HPDE6-E6E7 (cell line): ENCODE measurements at regions not wholly inside any gene's neighbourhood (a gene's known extent, or its start where the extent isn't known, plus 50 kb on each side); places are given as distances from the start of the nearest gene placed in this dataset.
A peak's percentile ranks its signal among the peaks of the same experiment; 100 is the strongest.
"Not testable (repeated sequence)": the region's sequence is repeated elsewhere in the genome, so short reads cannot be mapped to it uniquely, and the experiment has no call there.

Experiments
- DNase-seq: peaks from one replicate; pipeline ENCODE4 v3.0.0; 2011; ENCODE audit warnings: missing footprints; ENCODE audit errors: extremely low spot score

GRCh38 chrX:113920661-113921060 lies 663.2 kb upstream of the HTR2C start:
- no peak for DNase-seq

GRCh38 chrX:113919387-113919786 lies 664.5 kb upstream of the HTR2C start:
- no peak for DNase-seq

GRCh38 chrX:113906168-113906567 lies 677.7 kb upstream of the HTR2C start:
- no peak for DNase-seq

DNA sequence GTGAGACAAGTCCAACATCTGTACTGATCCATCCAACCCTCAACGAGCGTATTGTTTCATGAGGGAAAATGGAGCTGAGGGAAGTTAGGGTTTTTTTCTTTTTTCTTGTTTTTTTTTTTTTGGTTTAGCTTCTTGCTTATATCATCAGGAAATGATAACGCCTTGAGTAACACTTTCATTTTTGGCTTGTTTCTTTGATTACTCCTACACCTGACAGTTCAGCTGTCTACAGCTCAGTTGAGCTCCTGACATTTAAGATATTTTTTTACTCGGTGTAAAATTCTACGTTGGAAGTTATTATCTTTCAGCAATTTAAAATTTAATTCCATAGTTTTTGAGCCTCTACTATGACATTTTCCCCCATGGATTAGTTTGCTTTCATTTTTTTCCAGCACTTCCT lies 691.0 kb upstream of the HTR2C start:
- DNase-seq, result no peak

DNA sequence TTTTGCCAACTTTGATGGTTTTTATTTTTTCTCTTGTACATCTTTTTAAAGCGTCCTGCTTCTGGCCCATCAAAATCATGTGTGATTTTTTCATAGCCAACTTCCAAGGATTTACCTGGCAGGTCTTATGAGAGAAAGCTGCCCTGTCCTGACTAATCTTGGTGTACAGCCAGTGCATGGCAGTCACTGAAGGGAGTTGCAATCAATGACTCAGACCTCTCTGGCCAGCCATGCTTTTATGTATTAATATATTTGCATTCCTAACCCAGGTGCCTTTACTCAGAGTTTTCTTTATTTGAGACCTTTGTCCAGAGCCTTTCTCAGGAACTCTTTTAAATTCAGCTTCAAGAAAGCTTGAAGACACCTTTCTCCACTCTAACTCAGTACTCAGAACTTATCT lies 691.5 kb upstream of the HTR2C start:
- peak; percentile 20 for DNase-seq

DNA sequence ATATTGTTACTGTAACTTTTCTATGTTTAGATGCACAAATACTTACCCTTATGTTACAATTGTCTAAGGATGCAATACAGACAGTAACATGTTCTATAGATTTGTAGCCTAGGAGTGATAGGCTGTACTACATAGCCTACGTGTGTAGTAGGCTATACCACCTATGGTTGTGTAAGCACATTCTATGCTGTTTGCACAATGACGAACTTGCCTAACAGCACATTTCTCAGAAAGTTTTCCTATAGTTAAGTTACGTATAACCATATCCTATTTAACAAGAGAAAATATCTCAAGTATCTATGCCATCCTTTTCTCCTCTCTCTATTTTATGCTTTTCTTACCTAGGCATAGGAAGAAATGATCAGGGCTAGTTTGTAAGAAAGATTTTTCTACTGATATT lies 710.8 kb upstream of the HTR2C start:
- DNase-seq, result no peak

DNA sequence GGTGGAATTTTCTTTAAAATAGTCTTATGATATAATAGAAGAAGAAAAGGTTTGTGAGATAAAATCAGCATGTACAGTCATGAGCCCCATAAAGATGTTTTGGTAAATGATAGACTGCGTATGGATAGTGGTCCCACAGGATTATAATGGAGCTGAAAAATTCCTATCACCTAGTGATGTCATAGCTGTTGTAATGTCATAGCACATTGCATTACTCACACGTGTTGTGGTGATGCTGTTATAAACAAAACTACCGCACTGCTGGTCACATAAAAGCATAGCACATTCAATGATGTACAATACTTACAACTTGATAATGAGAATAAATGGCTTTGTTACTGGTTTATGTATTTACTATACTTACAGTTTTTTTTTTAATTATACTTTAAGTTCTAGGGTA lies 715.2 kb upstream of the HTR2C start:
- no peak for DNase-seq

GRCh38 chrX:113868177-113868576 lies 715.7 kb upstream of the HTR2C start:
- no peak for DNase-seq

GRCh38 chrX:113849408-113849807 lies 734.5 kb upstream of the HTR2C start:
- DNase-seq, result no peak

GRCh38 chrX:113833096-113834055 lies 750.5 kb upstream of the HTR2C start:
- DNase-seq, result no peak

DNA sequence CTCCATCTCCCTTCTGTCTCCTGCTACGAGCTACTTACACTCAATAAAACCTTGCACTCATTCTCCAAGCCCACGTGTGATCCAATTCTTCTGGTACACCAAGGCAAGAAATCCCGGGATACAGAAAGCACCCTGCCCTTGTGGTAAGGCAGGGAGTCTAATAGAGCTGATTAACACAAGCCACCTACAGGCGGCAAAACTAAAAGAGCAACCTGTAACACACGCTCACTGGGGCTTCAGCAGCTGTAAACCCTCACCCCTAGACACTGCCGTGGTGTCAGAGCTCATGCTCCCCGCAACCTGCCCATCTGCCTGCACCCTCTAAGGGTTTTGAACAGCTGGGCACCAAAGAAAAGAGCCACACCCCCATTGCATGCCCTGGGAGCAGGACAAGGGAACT lies 755.4 kb upstream of the HTR2C start:
- DNase-seq, result no peak

- DNase-seq, result no peak
Measured at GRCh38 chrX:113818346-113818745, 765.5 kb upstream of the HTR2C start.

DNA sequence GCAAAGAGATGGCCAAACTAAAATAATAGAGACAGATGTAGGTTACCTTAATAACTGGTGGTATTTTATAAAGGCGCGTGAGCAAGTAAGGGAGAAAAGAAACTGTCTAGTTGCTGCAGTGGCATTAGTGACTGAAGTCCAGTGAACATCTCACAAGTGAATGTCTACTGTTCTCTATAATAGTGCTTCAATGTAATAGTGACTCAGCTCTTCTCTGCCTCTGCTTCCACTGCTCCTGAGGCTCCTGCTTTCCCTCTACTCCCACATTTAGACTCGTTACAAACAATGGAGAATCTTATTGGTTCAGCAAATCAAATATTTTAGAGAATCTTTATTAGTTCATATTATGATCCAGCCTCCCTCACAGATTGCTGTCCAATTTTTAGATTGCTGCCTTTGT lies 779.1 kb upstream of the HTR2C start:
- no peak for DNase-seq

- no peak for DNase-seq
Measured at GRCh38 chrX:113804291-113804690, 779.6 kb upstream of the HTR2C start.

DNA sequence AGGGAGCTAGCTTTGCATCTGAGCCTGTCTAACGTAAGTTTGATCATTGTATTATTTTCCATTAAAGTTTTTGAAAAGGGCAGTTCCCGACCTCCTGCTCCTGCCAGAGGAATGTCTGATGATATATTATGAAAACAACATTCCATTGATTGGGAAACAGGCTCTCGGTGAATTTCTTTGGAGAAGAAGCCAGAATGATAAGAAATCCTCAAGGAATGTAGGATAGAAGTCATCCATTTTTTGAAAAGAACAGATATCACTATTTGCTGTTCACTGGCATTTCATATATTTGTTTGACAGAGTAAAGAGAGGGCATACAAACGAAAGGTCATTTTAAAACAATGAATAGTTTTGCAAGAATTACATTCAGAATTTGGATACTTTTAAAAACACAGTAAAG lies 781.0 kb upstream of the HTR2C start:
- no peak for DNase-seq

DNA sequence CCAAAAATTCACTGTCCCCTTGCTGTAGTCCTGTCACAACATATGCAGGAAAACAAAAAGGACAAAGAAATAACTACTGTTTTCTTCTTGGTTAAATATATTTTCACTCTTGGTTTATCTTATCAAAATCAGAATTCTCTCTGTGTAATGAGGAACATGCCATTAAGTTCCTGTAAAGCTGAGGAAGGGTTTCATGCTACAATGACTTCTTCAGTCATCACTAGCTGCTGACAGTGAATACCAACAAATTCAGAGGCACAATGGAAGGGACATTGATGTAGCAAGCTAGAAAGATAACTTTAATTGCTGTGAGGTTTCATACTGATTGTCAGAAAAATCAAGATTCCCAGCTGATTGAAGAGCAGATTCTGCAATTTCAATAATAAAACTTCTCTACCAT lies 782.9 kb upstream of the HTR2C start:
- no peak for DNase-seq

DNA sequence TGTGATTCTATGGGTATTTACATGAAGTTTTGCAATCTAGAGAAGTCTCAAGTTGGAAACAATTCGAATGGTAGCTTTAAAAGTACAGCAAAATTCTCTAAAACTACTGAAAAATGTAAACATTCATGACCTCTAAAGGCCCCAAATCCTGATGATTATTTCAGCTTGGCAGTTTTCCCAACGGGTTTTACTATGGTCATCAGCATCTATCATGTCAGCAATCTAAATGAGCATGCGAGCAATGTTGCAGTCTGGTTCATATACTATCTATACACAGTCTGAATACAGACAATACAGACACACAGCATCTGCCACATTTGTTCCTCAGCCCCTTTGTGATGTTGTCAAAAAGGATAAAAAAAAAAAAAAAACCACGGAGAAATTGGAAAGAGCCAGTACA lies 790.3 kb upstream of the HTR2C start:
- no peak for DNase-seq

DNA sequence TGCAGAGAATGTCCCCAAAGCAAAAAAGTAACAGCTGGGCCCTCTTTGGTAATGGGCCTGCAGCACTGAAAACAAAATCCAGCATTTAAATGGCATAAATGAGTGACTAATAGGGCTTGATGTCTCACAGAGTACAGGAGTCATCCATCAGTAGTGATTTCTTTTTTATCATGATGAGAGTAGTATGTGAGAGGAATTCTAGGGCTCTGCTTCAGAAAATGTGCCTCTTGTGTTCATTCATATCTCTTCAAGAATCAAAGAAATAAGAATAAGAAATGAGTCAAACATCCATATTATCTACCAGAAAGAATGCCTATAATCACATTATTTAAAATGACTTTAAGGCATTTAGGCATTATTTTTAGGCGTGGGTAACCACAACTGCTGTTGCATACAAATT lies 792.9 kb upstream of the HTR2C start:
- DNase-seq, result no peak

DNA sequence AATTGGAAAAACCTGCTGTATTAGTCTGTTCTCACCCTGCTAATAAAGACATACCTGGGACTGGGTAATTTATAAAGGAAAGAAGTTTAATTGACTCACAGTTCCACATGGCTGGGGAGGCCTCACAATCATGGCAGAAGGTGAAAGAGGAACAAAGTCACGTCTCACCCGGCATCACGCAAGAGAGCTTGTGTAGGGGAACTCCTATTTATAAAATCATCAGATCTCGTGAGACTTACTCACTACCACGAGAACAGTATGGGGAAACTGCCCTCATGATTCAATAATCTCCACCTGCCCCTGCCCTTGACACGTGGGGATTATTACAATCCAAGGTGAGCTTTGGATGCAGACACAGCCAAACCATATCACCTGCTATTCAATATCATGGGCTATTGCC lies 799.1 kb upstream of the HTR2C start:
- not testable (repeated sequence) for DNase-seq

DNA sequence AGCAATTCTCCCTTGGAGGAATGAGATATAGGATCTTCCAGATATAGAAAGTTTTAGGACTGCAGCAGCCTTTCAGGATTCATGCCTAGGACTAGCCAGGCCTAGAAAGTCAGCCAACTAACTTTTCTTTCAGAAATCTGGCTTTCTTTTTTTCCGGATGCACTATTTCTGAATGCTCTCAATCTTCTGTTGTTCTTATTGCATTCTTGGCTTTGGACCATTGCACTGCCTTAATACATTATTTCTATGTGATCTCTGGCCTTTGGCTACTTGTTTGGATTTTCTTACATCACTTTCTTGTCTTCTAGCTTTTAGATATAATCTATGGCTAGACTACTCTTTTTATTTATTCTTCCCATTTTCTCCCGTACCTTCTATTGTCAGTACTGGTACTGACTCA lies 813.1 kb upstream of the HTR2C start:
- no peak for DNase-seq

DNA sequence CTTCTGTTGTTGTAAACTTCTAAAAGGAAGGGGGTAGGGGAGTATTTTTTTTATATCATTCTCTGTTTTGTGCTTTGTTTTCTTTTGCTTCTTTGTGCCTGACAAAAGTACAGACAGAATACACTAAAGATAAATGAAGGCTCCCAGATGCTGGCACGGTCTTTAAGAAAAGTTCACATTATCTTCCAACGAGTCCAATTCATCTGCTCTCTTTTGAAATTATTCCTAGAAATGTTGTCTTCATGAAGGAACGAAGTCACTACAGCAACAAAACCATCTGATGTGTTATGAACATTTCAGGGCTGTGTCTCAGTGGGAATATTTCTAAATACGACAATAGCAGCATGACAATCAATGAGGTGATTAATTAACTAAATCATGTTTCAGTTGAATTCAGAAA lies 813.8 kb upstream of the HTR2C start:
- no peak for DNase-seq

DNA sequence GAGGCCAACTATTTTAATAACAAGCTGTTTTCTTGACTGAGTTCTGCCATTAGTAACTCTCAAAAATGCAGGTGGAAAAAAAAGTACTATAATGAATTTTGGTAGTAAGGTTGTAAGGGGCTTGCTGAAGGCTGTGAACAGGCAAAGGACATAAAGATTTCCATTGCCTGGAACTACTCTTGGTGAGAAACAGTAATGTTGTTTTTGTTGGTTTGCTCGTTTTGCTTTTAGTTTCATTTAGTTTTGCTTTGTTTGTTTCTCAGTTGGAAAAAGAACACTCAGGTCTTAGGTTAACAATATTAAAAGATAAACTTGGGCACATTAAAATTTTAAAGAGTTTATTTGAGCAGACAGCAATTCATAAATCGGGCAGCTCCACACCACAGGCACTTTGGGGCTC lies 824.5 kb upstream of the HTR2C start:
- DNase-seq, result no peak

- no peak for DNase-seq
Measured at GRCh38 chrX:113747274-113747973, 836.5 kb upstream of the HTR2C start.
